ENCODE measurements at regions not wholly inside any gene's neighbourhood (a gene's known extent, or its start where the extent isn't known, plus 50 kb on each side); places are given as distances from the start of the nearest gene placed in this dataset.

GRCh38 chr2:160994141-160995002 is 165.9 kb upstream of the TANK start:
- TF ChIP-seq, protein P1, sequence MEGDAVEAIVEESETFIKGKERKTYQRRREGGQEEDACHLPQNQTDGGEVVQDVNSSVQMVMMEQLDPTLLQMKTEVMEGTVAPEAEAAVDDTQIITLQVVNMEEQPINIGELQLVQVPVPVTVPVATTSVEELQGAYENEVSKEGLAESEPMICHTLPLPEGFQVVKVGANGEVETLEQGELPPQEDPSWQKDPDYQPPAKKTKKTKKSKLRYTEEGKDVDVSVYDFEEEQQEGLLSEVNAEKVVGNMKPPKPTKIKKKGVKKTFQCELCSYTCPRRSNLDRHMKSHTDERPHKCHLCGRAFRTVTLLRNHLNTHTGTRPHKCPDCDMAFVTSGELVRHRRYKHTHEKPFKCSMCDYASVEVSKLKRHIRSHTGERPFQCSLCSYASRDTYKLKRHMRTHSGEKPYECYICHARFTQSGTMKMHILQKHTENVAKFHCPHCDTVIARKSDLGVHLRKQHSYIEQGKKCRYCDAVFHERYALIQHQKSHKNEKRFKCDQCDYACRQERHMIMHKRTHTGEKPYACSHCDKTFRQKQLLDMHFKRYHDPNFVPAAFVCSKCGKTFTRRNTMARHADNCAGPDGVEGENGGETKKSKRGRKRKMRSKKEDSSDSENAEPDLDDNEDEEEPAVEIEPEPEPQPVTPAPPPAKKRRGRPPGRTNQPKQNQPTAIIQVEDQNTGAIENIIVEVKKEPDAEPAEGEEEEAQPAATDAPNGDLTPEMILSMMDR (IDR thresholded peaks at IDR 0.05) = peak; percentile 75 to 90 (median 88)
- no peak for TF ChIP-seq POLR2A (IDR thresholded peaks at IDR 0.05)
